Activated B cell treated with CpG ODN at 0.5 μM for 24 hours (primary cell): ENCODE measurements at regions not wholly inside any gene's neighbourhood (a gene's known extent, or its start where the extent isn't known, plus 50 kb on each side); places are given as distances from the start of the nearest gene placed in this dataset.

ENCODE experiments used
- ATAC-seq: fragments of 200-7000 bp; cut with Tn5 transposase; one replicate; pipeline ENCODE4 v1.10.0; 2021; ENCODE audit warnings: low read depth, mild to moderate bottlenecking, moderate library complexity
- CTCF ChIA-PET: fragments of 350-600 bp; sonication (Branson Sonifier 250); formaldehyde crosslinking; loops from one replicate; lab custom pipeline; 2021; ENCODE audit warnings: antibody characterized with exemption; lab: Charles Lee
- POLR2A ChIA-PET: fragments of 350-600 bp; sonication (Branson Sonifier 250); formaldehyde crosslinking; loops from one replicate; lab custom pipeline; 2021; ENCODE audit warnings: antibody characterized with exemption; lab: Charles Lee
- DNase-seq: peaks from one replicate; pipeline ENCODE4 v3.0.0; 2022
- H3K27ac Mint-ChIP-seq: one replicate; pipeline ENCODE4 v1.8.0; 2020; ENCODE audit warnings: mixed read lengths
- H3K27me3 Mint-ChIP-seq: one replicate; pipeline ENCODE4 v1.8.0; 2021; ENCODE audit warnings: mixed read lengths
- H3K36me3 Mint-ChIP-seq: one replicate; pipeline ENCODE4 v1.8.0; 2021; ENCODE audit warnings: low read depth, mixed read lengths
- H3K4me1 Mint-ChIP-seq: one replicate; pipeline ENCODE4 v1.8.0; 2021; ENCODE audit warnings: mixed read lengths
- H3K4me3 Mint-ChIP-seq: one replicate; pipeline ENCODE4 v1.8.0; 2020; ENCODE audit warnings: mild to moderate bottlenecking, mixed read lengths
- H3K9me3 Mint-ChIP-seq: one replicate; pipeline ENCODE4 v1.8.0; 2020; ENCODE audit warnings: mixed read lengths
- CTCF ChIP-seq: fragments of 200-600 bp; IDR thresholded peaks from one replicate; pipeline ENCODE4 v1.8.0; 2022; ENCODE audit warnings: antibody characterized with exemption, mild to moderate bottlenecking
- intact Hi-C: fragments of 100-400 bp; cut with micrococcal nuclease; formaldehyde crosslinking; loops from one replicate; pipeline ENCODE4 v1.15.1; 2024

GRCh38 chr13:93025984-93026383 lies 200.6 kb upstream of the GPC6 start:
- H3K4me3 Mint-ChIP-seq: no peak overlapping the region
- intact Hi-C loops: no loop called here
- POLR2A ChIA-PET: no interaction called here
- DNase-seq: no peak
- no peak overlapping the region for H3K27ac Mint-ChIP-seq
- CTCF ChIA-PET: interaction anchor here (0.7 kb wide), 1 partner anchor 36 kb away, joined by 3 read pairs; no protein-coding TSS in a partner anchor
- no peaks in the 10 kb centered on the region for H3K36me3 Mint-ChIP-seq
- H3K9me3 Mint-ChIP-seq: peaks cover 1% of the 10 kb centered on the region
- no peak for TF ChIP-seq CTCF
- ATAC-seq: no peak
- no peaks in the 10 kb centered on the region for H3K4me1 Mint-ChIP-seq
- no peaks in the 10 kb centered on the region for H3K27me3 Mint-ChIP-seq

GRCh38 chr13:93029536-93029935 lies 197.1 kb upstream of the GPC6 start:
- Mint-ChIP-seq H3K36me3 (no peaks in the 10 kb centered on the region), H3K27me3 (no peaks in the 10 kb centered on the region), H3K4me3 (no peak overlapping the region), H3K9me3 (peaks cover 4% of the 10 kb centered on the region), H3K27ac (no peak overlapping the region), H3K4me1 (no peaks in the 10 kb centered on the region)
- ATAC-seq (no peak), DNase-seq (no peak)
- POLR2A ChIA-PET: no interaction called here
- intact Hi-C loops: no loop called here
- TF ChIP-seq CTCF: no peak
- CTCF ChIA-PET: no interaction called here

- CTCF ChIA-PET: no interaction called here
- Mint-ChIP-seq H3K27me3 (no peaks in the 10 kb centered on the region), H3K27ac (no peak overlapping the region), H3K36me3 (no peaks in the 10 kb centered on the region), H3K4me1 (no peaks in the 10 kb centered on the region), H3K4me3 (no peak overlapping the region), H3K9me3 (peaks cover 7% of the 10 kb centered on the region)
- ATAC-seq (no peak), DNase-seq (no peak)
- intact Hi-C loops: no loop called here
- POLR2A ChIA-PET: no interaction called here
- no peak for TF ChIP-seq CTCF
Observed at GRCh38 chr13:93036380-93036779, 190.2 kb upstream of the GPC6 start.

- TF ChIP-seq CTCF: no peak
- peaks cover 7% of the 10 kb centered on the region for H3K9me3 Mint-ChIP-seq
- CTCF ChIA-PET: no interaction called here
- no peaks in the 10 kb centered on the region for H3K36me3 Mint-ChIP-seq
- intact Hi-C loops: no loop called here
- no peak overlapping the region for H3K4me3 Mint-ChIP-seq
- ATAC-seq: no peak
- POLR2A ChIA-PET: no interaction called here
- DNase-seq: no peak
- no peak overlapping the region for H3K27ac Mint-ChIP-seq
- no peaks in the 10 kb centered on the region for H3K27me3 Mint-ChIP-seq
- no peaks in the 10 kb centered on the region for H3K4me1 Mint-ChIP-seq
Observed at GRCh38 chr13:93037780-93038179, 188.8 kb upstream of the GPC6 start.

- Mint-ChIP-seq H3K4me3 (no peak overlapping the region), H3K9me3 (peaks cover 7% of the 10 kb centered on the region), H3K27me3 (no peaks in the 10 kb centered on the region), H3K36me3 (no peaks in the 10 kb centered on the region), H3K4me1 (no peaks in the 10 kb centered on the region), H3K27ac (no peak overlapping the region)
- ATAC-seq: no peak
- intact Hi-C loops: no loop called here
- DNase-seq: no peak
- POLR2A ChIA-PET: no interaction called here
- TF ChIP-seq CTCF: no peak
- CTCF ChIA-PET: no interaction called here
Observed at GRCh38 chr13:93038187-93038586, 188.4 kb upstream of the GPC6 start.
